Esophagus muscularis mucosa (tissue), 4 donors: ENCODE measurements at regions not wholly inside any gene's neighbourhood (a gene's known extent, or its start where the extent isn't known, plus 50 kb on each side); places are given as distances from the start of the nearest gene placed in this dataset.

Source experiments
- DNase-seq: peaks from one replicate; pipeline ENCODE4 v3.0.0-alpha.2; 2017; ENCODE audit errors: extremely low spot score
- H3K27ac ChIP-seq, 4 donors: fragments of 200-600 bp; sonication (generic); replicated peaks in 1 of 4; 1 replicate in 3 of 4; 2 replicates in 1 of 4; pipeline ENCODE4 v1.5.1; 2016 to 2019; ENCODE audit warnings: mild to moderate bottlenecking in 1 of 4
- H3K27me3 ChIP-seq, 4 donors: fragments of 200-600 bp; sonication (generic); one replicate each; pipeline versions ENCODE4 v1.5.1 to v1.6.0; 2016 to 2019
- H3K36me3 ChIP-seq, 4 donors: fragments of 200-600 bp; sonication (generic); one replicate each; pipeline ENCODE4 v1.5.1; 2016 to 2019
- H3K4me1 ChIP-seq, 4 donors: fragments of 200-600 bp; sonication (generic); one replicate each; pipeline ENCODE4 v1.5.1; 2016 to 2019
- H3K4me3 ChIP-seq, 4 donors: fragments of 200-600 bp; sonication (generic); 1 replicate in 2 of 4; 2 replicates in 2 of 4; pipeline ENCODE4 v1.5.1; 2016 to 2019; ENCODE audit warnings: mild to moderate bottlenecking in 4 of 4, moderate library complexity in 1 of 4
- H3K9me3 ChIP-seq, 4 donors: fragments of 200-600 bp; sonication (generic); 1 replicate in 3 of 4; 2 replicates in 1 of 4; pipeline ENCODE4 v1.5.1; 2016 to 2019
- CTCF ChIP-seq, 3 experiments: fragments of 200-600 bp in 2 of 3; fragments of 450-650 bp in 1 of 3; sonication (generic) in 2 of 3; IDR thresholded peaks; one replicate each; pipeline ENCODE4 v1.5.1; 2017 to 2019; ENCODE audit warnings: antibody characterized with exemption in 3 of 3, mild to moderate bottlenecking in 2 of 3, moderate library complexity in 1 of 3
- EP300 ChIP-seq: sonication (generic); formaldehyde crosslinking; IDR thresholded peaks from one replicate; pipeline ENCODE4 v1.6.1; 2017; ENCODE audit warnings: antibody characterized with exemption
- POLR2A ChIP-seq: fragments of 450-650 bp; IDR thresholded peaks from one replicate; pipeline ENCODE4 v1.6.1; 2017; ENCODE audit warnings: antibody characterized with exemption, moderate library complexity, mild to moderate bottlenecking, low read depth
- POLR2AphosphoS5 ChIP-seq, 2 donors: sonication (generic); formaldehyde crosslinking; IDR thresholded peaks; one replicate each; pipeline ENCODE4 v1.6.1; 2017; ENCODE audit warnings: antibody characterized with exemption in 2 of 2
- WGBS: methylation state at CpG from one replicate; pipeline ENCODE4 v1.1.5; 2018; 5-methylcytosine and 5-hydroxymethylcytosine counted together
- intact Hi-C: fragments of 100-400 bp; cut with DNase I; formaldehyde crosslinking; loops from one replicate; pipeline ENCODE4 v1.15.1; 2023

DNA sequence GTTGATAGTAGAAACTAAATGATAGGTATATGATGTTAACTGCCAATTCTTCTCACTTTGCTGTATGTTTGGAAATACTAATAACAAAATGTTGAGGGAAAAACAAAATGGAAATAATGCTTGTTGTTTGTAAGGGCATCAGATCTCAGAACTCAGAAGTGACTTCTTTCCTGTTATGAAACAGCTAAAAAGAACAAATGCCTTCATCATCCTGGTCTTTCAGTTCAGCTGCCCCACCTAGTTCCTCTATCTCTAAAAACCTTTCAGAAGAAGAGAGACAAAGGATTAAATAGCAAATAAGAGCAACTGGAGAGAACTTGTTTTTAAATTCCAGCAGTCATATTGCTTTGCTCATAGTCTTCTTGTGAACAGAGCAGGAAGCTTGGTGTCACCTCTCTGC is 345.3 kb upstream of the NCAM1 start:
- Histone ChIP-seq H3K4me1 (peaks cover 15 to 28% (median 27%) of the 10 kb centered on the region in 4 donors), H3K36me3 (no peaks in the 10 kb centered on the region), H3K27ac (no peak overlapping the region), H3K4me3 (no peak overlapping the region), H3K27me3 (no peaks in the 10 kb centered on the region), H3K9me3 (no peaks in the 10 kb centered on the region)
- intact Hi-C loops = no loop called here
- TF ChIP-seq POLR2A (no peak), CTCF (IDR thresholded peaks at IDR 0.05) (no peak), POLR2AphosphoS5 (IDR thresholded peaks at IDR 0.05) (no peak), EP300 (no peak)
- no peak for DNase-seq

DNA sequence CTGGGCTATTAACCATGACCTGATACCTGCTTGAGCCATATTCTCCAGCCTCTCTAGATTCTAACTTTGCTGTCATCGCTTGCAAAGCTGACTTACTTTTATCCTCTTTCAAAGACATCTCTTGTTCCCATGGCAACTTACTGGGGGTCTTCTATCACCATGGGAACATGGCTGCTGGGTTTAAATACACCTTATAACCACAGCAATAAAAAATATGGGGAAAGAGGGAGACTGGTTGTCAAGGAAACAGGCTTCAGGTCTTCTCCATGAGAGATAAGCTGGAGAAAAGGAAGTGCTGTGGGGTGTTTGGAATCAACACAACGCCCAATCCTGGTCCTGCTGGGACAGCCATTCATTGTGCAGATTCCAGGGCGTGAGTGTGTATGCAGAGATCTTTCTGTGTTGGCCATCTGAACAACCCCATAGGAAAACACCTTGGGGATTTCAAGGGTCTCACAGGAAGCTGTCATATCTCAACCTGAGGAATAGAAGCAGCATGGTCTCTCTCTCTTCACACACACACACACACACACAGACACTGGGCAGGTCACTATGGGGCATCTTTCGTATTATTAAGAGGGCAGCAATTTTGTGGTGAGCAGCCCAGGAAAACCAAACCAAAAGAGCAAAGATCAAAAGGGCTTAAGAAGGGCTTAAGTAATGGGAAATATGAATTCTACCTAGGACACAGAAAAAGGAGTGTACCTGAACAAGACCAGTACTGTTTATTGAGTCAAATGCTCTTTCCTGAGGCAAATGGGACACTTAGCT is 344.7 kb upstream of the NCAM1 start:
- no peaks in the 10 kb centered on the region for H3K27me3 ChIP-seq
- WGBS = 94% methylated on average over 4 of the region's 4 CpGs
- H3K9me3 ChIP-seq = no peaks in the 10 kb centered on the region
- H3K27ac ChIP-seq = no peak overlapping the region
- H3K36me3 ChIP-seq = no peaks in the 10 kb centered on the region
- no peak for TF ChIP-seq POLR2A
- TF ChIP-seq POLR2AphosphoS5 (IDR thresholded peaks at IDR 0.05) = no peak
- no peak for TF ChIP-seq EP300
- no peak for TF ChIP-seq CTCF (IDR thresholded peaks at IDR 0.05)
- H3K4me1 ChIP-seq = peaks cover 10 to 24% (median 23%) of the 10 kb centered on the region in 4 donors
- no peak overlapping the region for H3K4me3 ChIP-seq
- intact Hi-C loops = no loop called here
- DNase-seq = peak; percentile 77

DNA sequence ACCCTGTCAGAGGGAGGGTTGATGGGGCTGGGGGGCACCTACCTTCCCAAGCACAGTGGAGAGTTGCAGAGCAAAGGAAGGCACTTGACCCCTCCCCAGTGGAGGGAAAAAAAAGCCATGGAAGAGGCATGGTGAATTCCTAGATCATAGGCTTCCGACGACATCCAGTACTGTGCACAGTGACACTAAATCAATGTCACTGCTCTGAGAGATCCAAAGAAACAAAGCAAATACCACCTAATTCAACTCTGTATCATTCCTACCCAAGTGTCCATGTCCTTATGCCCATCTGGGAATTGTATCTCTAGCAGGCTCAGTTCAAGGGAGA is 344.2 kb upstream of the NCAM1 start:
- no peaks in the 10 kb centered on the region for H3K27me3 ChIP-seq
- H3K36me3 ChIP-seq = no peaks in the 10 kb centered on the region
- no peak for TF ChIP-seq EP300
- no peaks in the 10 kb centered on the region for H3K9me3 ChIP-seq
- intact Hi-C loops = no loop called here
- WGBS = 85% methylated on average over 2 of the region's 2 CpGs
- H3K4me1 ChIP-seq = peaks cover 9 to 18% (median 17%) of the 10 kb centered on the region in 4 donors
- no peak overlapping the region for H3K27ac ChIP-seq
- DNase-seq = peak; percentile 60
- H3K4me3 ChIP-seq = no peak overlapping the region

- intact Hi-C loops = no loop called here
- 85% methylated on average over 12 of the region's 13 CpGs for WGBS
These were observed 343.0 kb upstream of the NCAM1 start for GRCh38 chr11:112617977-112618826.

More at GRCh38 chr11:112617977-112618826, 343.0 kb upstream of the NCAM1 start:
- H3K9me3 ChIP-seq = no peaks in the 10 kb centered on the region
- no peak overlapping the region for H3K4me3 ChIP-seq
- DNase-seq = peak; percentile 81
- H3K4me1 ChIP-seq = peaks cover 0 to 7% (median 6%) of the 10 kb centered on the region in 4 donors
- H3K36me3 ChIP-seq = no peaks in the 10 kb centered on the region
- TF ChIP-seq EP300 (no peak), CTCF (IDR thresholded peaks at IDR 0.05) (no peak), POLR2AphosphoS5 (IDR thresholded peaks at IDR 0.05) (no peak), POLR2A (no peak)
- H3K27me3 ChIP-seq = no peaks in the 10 kb centered on the region
- H3K27ac ChIP-seq = no peak overlapping the region
